DND-41 (cell line): ENCODE measurements at regions not wholly inside any gene's neighbourhood (a gene's known extent, or its start where the extent isn't known, plus 50 kb on each side); places are given as distances from the start of the nearest gene placed in this dataset.
"Not testable (repeated sequence)": the region's sequence is repeated elsewhere in the genome, so short reads cannot be mapped to it uniquely, and the experiment has no call there.

Source experiments
- ATAC-seq: fragments of 200-7000 bp; cut with Tn5 transposase; 3 replicates; pipeline ENCODE4 v1.9.1; 2021; ENCODE audit warnings: low read depth; ENCODE audit not compliant: insufficient read depth
- DNase-seq: peaks from one replicate; pipeline ENCODE4 v3.0.0-alpha.2; 2020
- H2AFZ ChIP-seq: 2 replicates; pipeline ENCODE4 v1.6.0; 2012; ENCODE audit warnings: low read depth, low read length
- H3K27ac ChIP-seq: 2 replicates; pipeline ENCODE4 v1.5.1; 2012; ENCODE audit warnings: low read length, inconsistent platforms
- H3K27me3 ChIP-seq: fragments of 200-600 bp; sonication (generic); 2 replicates; pipeline ENCODE4 v1.6.0; 2012; ENCODE audit warnings: low read length, mild to moderate bottlenecking, inconsistent platforms; ENCODE audit not compliant: insufficient read depth, poor library complexity
- H3K36me3 ChIP-seq: 2 replicates; pipeline ENCODE4 v1.5.1; 2012; ENCODE audit warnings: low read length, inconsistent platforms; ENCODE audit not compliant: insufficient read depth
- H3K4me1 ChIP-seq: 2 replicates; pipeline ENCODE4 v1.5.1; 2012; ENCODE audit warnings: mild to moderate bottlenecking, low read length; ENCODE audit not compliant: insufficient read depth
- H3K4me2 ChIP-seq: 2 replicates; pipeline ENCODE4 v1.6.0; 2012; ENCODE audit warnings: mild to moderate bottlenecking, moderate library complexity, low read length, inconsistent platforms; ENCODE audit not compliant: insufficient read depth
- H3K4me3 ChIP-seq, 2 experiments: fragments of 200-600 bp in 1 of 2; shearing (Covaris generic) in 1 of 2; 2 replicates each; pipeline ENCODE4 v1.5.1; 2012 to 2016; ENCODE audit warnings: inconsistent platforms in 2 of 2, low read length in 2 of 2, mild to moderate bottlenecking in 2 of 2, low read depth in 1 of 2, moderate library complexity in 1 of 2
- H3K79me2 ChIP-seq: 2 replicates; pipeline ENCODE4 v1.6.0; 2012; ENCODE audit warnings: low read length, inconsistent platforms; ENCODE audit not compliant: insufficient read depth
- H3K9ac ChIP-seq: 2 replicates; pipeline ENCODE4 v1.6.0; 2012; ENCODE audit warnings: low read depth, mild to moderate bottlenecking, inconsistent platforms, low read length, moderate library complexity
- H3K9me3 ChIP-seq: 2 replicates; pipeline ENCODE4 v1.5.1; 2012; ENCODE audit warnings: low read length, moderate library complexity, mild to moderate bottlenecking, inconsistent platforms; ENCODE audit not compliant: insufficient read depth, severe bottlenecking
- H4K20me1 ChIP-seq: 2 replicates; pipeline ENCODE4 v1.6.0; 2012; ENCODE audit warnings: low read length; ENCODE audit not compliant: insufficient read depth
- EZH2 ChIP-seq: IDR thresholded peaks from 3 replicates; pipeline ENCODE4 v1.6.1; 2012; ENCODE audit warnings: borderline replicate concordance, low read depth, mild to moderate bottlenecking, moderate library complexity, low read length, inconsistent platforms; ENCODE audit not compliant: severe bottlenecking
- TF ChIP-seq, protein P1 (sequence below): IDR thresholded peaks from 2 replicates; pipeline ENCODE4 v1.5.1; 2012; ENCODE audit warnings: borderline replicate concordance, low read length, moderate library complexity, mild to moderate bottlenecking; ENCODE audit not compliant: poor library complexity, severe bottlenecking; ENCODE audit errors: extremely low read depth

GRCh38 chr2:134009440-134009839, 244.4 kb upstream of the MGAT5 start:
- Histone ChIP-seq H3K4me1 (peaks cover 29% of the 10 kb centered on the region), H4K20me1 (no peaks in the 10 kb centered on the region), H3K79me2 (no peaks in the 10 kb centered on the region), H3K4me3 (no peak overlapping the region), H3K27me3 (no peaks in the 10 kb centered on the region), H3K4me2 (no peak overlapping the region), H3K36me3 (no peaks in the 10 kb centered on the region), H2AFZ (no peak overlapping the region), H3K27ac (no peak overlapping the region), H3K9me3 (no peaks in the 10 kb centered on the region), H3K9ac (no peak overlapping the region)
- TF ChIP-seq EZH2, result no peak
- TF ChIP-seq, protein P1, sequence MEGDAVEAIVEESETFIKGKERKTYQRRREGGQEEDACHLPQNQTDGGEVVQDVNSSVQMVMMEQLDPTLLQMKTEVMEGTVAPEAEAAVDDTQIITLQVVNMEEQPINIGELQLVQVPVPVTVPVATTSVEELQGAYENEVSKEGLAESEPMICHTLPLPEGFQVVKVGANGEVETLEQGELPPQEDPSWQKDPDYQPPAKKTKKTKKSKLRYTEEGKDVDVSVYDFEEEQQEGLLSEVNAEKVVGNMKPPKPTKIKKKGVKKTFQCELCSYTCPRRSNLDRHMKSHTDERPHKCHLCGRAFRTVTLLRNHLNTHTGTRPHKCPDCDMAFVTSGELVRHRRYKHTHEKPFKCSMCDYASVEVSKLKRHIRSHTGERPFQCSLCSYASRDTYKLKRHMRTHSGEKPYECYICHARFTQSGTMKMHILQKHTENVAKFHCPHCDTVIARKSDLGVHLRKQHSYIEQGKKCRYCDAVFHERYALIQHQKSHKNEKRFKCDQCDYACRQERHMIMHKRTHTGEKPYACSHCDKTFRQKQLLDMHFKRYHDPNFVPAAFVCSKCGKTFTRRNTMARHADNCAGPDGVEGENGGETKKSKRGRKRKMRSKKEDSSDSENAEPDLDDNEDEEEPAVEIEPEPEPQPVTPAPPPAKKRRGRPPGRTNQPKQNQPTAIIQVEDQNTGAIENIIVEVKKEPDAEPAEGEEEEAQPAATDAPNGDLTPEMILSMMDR, result no peak
- ATAC-seq, result no peak
- no peak for DNase-seq

GRCh38 chr2:134009906-134010305, 244.0 kb upstream of the MGAT5 start:
- H3K4me2 ChIP-seq, H4K20me1 ChIP-seq, H2AFZ ChIP-seq, H3K9me3 ChIP-seq, H3K27me3 ChIP-seq, H3K27ac ChIP-seq, H3K36me3 ChIP-seq, H3K9ac ChIP-seq, H3K79me2 ChIP-seq, ATAC-seq, DNase-seq, H3K4me3 ChIP-seq: not testable (repeated sequence)
- peaks cover 29% of the 10 kb centered on the region for H3K4me1 ChIP-seq

DNA sequence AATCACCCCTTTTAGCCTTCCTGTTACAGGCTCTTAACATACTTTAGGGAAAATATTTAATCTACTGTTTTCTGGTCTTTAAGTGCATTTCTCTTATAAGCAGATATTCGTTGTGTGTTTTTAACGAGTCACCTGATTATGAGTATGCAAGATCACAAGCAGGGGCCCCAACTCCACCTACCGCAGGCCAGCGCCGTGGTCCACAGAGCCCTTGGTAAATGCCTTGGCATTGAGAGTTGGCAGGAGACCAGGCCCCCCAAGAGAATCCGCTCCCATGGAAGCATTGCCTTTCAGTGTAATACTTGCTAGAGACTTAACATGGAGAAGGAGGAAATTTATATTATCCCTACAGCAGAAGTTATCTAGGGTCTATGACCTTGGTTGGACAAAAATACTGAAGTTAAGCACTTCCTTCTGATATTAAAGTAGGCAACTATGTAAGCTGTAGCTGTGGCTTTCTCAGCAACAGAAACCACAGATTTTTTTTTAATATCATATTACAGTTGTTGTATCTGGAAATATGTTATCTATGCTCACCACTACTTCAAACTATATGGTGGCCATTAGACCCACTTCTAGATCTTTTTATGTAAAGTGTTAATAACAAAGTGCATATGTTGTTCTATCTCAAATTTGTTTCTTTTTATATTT, 241.8 kb upstream of the MGAT5 start:
- Histone ChIP-seq H3K27me3 (no peaks in the 10 kb centered on the region), H3K36me3 (no peaks in the 10 kb centered on the region), H3K9ac (no peak overlapping the region), H3K4me1 (peaks cover 29% of the 10 kb centered on the region), H3K4me2 (no peak overlapping the region), H3K4me3 (no peak overlapping the region), H3K9me3 (no peaks in the 10 kb centered on the region), H2AFZ (peak overlapping the region; percentile 38; the same call in 1 of the 2 replicates), H3K79me2 (no peaks in the 10 kb centered on the region), H4K20me1 (no peaks in the 10 kb centered on the region), H3K27ac (0 out of 2 replicates have a peak overlapping the region, but pooled peaks have one; percentile 27)
- ATAC-seq, result peak; percentile 72
- no peak for TF ChIP-seq EZH2
- TF ChIP-seq, protein P1, result no peak
- DNase-seq, result no peak

DNA sequence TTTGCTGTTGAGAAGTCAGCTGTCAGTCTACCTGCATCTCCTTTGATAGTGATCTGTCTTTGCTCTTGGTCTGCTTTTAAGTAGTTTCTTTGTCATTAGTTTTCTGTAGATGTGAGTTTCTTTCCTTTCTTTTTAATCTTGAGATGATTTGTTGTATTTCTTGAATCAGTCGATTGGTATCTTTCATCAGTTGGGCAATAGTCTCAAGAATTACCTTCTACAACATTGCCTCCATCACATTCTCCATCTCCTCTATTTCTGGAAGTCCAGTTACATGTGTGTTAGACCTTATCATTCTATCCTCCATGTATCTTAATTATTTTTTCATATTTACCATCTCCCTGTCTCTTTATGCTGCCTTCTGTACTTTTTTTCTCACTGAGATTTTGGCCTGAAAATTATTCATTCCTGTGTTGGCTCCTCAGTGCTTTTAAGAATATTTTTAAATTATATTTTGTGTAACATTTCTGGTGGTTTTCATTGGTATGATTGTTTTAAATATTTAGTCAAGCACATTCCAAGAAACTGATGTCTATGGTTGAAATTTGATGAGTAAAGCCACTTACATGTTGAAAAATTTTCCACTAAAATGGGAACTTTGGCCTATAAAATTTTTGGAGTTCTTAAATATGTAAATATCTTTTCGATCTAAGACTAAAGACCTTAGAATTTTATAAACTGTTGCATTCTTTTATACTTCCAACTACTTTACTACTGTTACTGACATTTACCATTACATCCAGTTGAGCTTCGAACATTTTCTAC, 239.5 kb upstream of the MGAT5 start:
- Histone ChIP-seq H3K27ac (no peak overlapping the region), H3K9me3 (no peaks in the 10 kb centered on the region), H3K36me3 (no peaks in the 10 kb centered on the region), H3K79me2 (no peaks in the 10 kb centered on the region), H3K4me2 (no peak overlapping the region), H4K20me1 (no peaks in the 10 kb centered on the region), H3K9ac (no peak overlapping the region), H3K4me1 (peaks cover 29% of the 10 kb centered on the region), H3K27me3 (no peaks in the 10 kb centered on the region), H3K4me3 (no peak overlapping the region), H2AFZ (no peak overlapping the region)
- DNase-seq, result no peak
- TF ChIP-seq EZH2, result no peak
- TF ChIP-seq, protein P1, result no peak
- no peak for ATAC-seq
